HepG2 (cell line): ENCODE measurements at regions not wholly inside any gene's neighbourhood (a gene's known extent, or its start where the extent isn't known, plus 50 kb on each side); places are given as distances from the start of the nearest gene placed in this dataset.
A peak's percentile ranks its signal among the peaks of the same experiment; 100 is the strongest.

Experiments used
- CEBPG ChIP-seq: IDR thresholded peaks from 2 replicates; pipeline ENCODE4 v1.6.1; 2016
- DPF2 ChIP-seq: sonication (generic); formaldehyde crosslinking; IDR thresholded peaks from 2 replicates; pipeline ENCODE4 v1.4.0; 2020; ENCODE audit warnings: mild to moderate bottlenecking, low read depth, missing genetic modification reagents, borderline replicate concordance
- EED ChIP-seq: sonication (generic); formaldehyde crosslinking; IDR thresholded peaks from 2 replicates; pipeline ENCODE4 v1.5.0; 2020; ENCODE audit warnings: mild to moderate bottlenecking, missing genetic modification reagents
- HHEX ChIP-seq: IDR thresholded peaks from 2 replicates; pipeline ENCODE4 v1.6.1; 2016; ENCODE audit warnings: control low read depth
- HMGA1 ChIP-seq: sonication (generic); formaldehyde crosslinking; conservative IDR thresholded peaks from 2 replicates; pipeline ENCODE4 v1.4.0; 2020; ENCODE audit warnings: missing genetic modification reagents
- KMT2A ChIP-seq: sonication (generic); formaldehyde crosslinking; IDR thresholded peaks from 2 replicates; pipeline ENCODE4 v1.4.0; 2020; ENCODE audit warnings: missing genetic modification reagents
- MAFG ChIP-seq: sonication (generic); formaldehyde crosslinking; IDR thresholded peaks from 2 replicates; pipeline ENCODE4 v1.5.1; 2020; ENCODE audit warnings: mild to moderate bottlenecking, missing genetic modification reagents
- MED8 ChIP-seq: sonication (generic); formaldehyde crosslinking; IDR thresholded peaks from 2 replicates; pipeline ENCODE4 v1.8.1; 2023; ENCODE audit warnings: mild to moderate bottlenecking, missing genetic modification reagents; ENCODE audit not compliant: insufficient replicate concordance
- REL ChIP-seq: sonication (generic); formaldehyde crosslinking; conservative IDR thresholded peaks from 2 replicates; pipeline ENCODE4 v1.8.0; 2022; ENCODE audit warnings: mild to moderate bottlenecking, missing genetic modification reagents, moderate library complexity
- REPIN1 ChIP-seq: sonication (generic); formaldehyde crosslinking; IDR thresholded peaks from 2 replicates; pipeline ENCODE4 v1.8.0; 2022; ENCODE audit warnings: missing genetic modification reagents, low read depth, mild to moderate bottlenecking, borderline replicate concordance
- SIX4 ChIP-seq: sonication (generic); formaldehyde crosslinking; IDR thresholded peaks from 2 replicates; pipeline ENCODE4 v1.4.0; 2020; ENCODE audit warnings: missing genetic modification reagents
- SKI ChIP-seq: fragments of 450-650 bp; IDR thresholded peaks from one replicate; pipeline ENCODE4 v1.6.1; 2018; ENCODE audit warnings: mild to moderate bottlenecking; ENCODE audit not compliant: partially characterized antibody
- SMAD1 ChIP-seq: sonication (generic); formaldehyde crosslinking; IDR thresholded peaks from 2 replicates; pipeline ENCODE4 v1.4.0; 2020; ENCODE audit warnings: missing genetic modification reagents, low read depth, mild to moderate bottlenecking, borderline replicate concordance
- SOX6 ChIP-seq, 2 experiments: fragments of 450-650 bp in 1 of 2; sonication (generic) in 1 of 2; formaldehyde crosslinking in 1 of 2; IDR thresholded peaks; 2 replicates each; pipeline versions ENCODE4 v1.4.0 to v1.6.1; 2017 to 2020; ENCODE audit warnings: antibody characterized with exemption in 1 of 2, mild to moderate bottlenecking in 1 of 2, missing genetic modification reagents in 1 of 2
- SRSF9 ChIP-seq: fragments of 200-400 bp; formaldehyde crosslinking; IDR thresholded peaks from 2 replicates; pipeline ENCODE4 v1.6.1; 2018; ENCODE audit warnings: borderline replicate concordance, mild to moderate bottlenecking, low read depth, low read length; ENCODE audit not compliant: insufficient read depth, poor library complexity, severe bottlenecking
- TBX3 ChIP-seq: fragments of 450-650 bp; IDR thresholded peaks from 2 replicates; pipeline ENCODE4 v1.6.1; 2017; ENCODE audit warnings: antibody characterized with exemption, mild to moderate bottlenecking, inconsistent platforms, borderline replicate concordance
- ZNF430 ChIP-seq: sonication (generic); formaldehyde crosslinking; IDR thresholded peaks from 2 replicates; pipeline ENCODE4 v1.9.0; 2021; ENCODE audit warnings: mild to moderate bottlenecking, missing genetic modification reagents
- ZNF674 ChIP-seq: sonication (generic); formaldehyde crosslinking; IDR thresholded peaks from 2 replicates; pipeline ENCODE4 v1.5.0; 2020; ENCODE audit warnings: low read depth, mild to moderate bottlenecking, missing genetic modification reagents
- ZNF850 ChIP-seq: sonication (generic); formaldehyde crosslinking; conservative IDR thresholded peaks from 2 replicates; pipeline ENCODE4 v1.9.0; 2021; ENCODE audit warnings: mild to moderate bottlenecking, missing genetic modification reagents
- TF ChIP-seq, protein P1 (sequence below): sonication (generic); formaldehyde crosslinking; IDR thresholded peaks from 2 replicates; pipeline ENCODE4 v1.4.0; 2020; ENCODE audit warnings: mild to moderate bottlenecking, missing genetic modification reagents
- TF ChIP-seq, protein P2 (sequence below): sonication (generic); formaldehyde crosslinking; IDR thresholded peaks from 2 replicates; pipeline ENCODE4 v1.4.0; 2020; ENCODE audit warnings: missing genetic modification reagents, mild to moderate bottlenecking, borderline replicate concordance
- TF ChIP-seq, protein P3 (sequence below): sonication (generic); formaldehyde crosslinking; IDR thresholded peaks from 2 replicates; pipeline ENCODE4 v1.8.1; 2022; ENCODE audit warnings: mild to moderate bottlenecking, missing genetic modification reagents

DNA sequence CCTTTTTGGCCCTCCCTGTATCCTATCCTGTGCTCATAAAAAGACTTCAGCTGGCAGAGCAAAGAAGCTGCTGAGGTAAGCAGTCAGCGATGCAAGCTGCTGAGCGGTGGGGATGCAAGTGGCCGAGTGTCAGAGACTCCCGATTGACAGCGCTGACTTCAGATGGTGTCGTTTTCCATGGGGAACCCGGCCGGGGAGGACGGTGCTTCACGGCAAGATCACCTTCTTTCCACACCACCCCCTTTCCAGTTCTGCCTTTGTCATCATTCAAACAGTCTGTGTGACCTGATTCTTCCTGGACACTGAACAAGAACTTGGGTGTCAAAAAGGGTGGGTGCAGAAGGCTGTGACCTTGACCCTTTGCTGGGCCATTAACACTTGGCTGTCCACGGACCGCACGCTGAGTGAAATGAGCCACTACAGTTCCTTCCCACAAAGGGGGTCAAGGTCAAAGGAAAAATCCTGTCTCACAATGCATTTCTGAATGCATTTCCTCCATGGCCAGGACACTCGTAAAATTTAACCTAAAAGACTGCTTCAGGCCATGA is 52.9 kb upstream of the UNC93A start (continued):
- TF ChIP-seq, protein P1, sequence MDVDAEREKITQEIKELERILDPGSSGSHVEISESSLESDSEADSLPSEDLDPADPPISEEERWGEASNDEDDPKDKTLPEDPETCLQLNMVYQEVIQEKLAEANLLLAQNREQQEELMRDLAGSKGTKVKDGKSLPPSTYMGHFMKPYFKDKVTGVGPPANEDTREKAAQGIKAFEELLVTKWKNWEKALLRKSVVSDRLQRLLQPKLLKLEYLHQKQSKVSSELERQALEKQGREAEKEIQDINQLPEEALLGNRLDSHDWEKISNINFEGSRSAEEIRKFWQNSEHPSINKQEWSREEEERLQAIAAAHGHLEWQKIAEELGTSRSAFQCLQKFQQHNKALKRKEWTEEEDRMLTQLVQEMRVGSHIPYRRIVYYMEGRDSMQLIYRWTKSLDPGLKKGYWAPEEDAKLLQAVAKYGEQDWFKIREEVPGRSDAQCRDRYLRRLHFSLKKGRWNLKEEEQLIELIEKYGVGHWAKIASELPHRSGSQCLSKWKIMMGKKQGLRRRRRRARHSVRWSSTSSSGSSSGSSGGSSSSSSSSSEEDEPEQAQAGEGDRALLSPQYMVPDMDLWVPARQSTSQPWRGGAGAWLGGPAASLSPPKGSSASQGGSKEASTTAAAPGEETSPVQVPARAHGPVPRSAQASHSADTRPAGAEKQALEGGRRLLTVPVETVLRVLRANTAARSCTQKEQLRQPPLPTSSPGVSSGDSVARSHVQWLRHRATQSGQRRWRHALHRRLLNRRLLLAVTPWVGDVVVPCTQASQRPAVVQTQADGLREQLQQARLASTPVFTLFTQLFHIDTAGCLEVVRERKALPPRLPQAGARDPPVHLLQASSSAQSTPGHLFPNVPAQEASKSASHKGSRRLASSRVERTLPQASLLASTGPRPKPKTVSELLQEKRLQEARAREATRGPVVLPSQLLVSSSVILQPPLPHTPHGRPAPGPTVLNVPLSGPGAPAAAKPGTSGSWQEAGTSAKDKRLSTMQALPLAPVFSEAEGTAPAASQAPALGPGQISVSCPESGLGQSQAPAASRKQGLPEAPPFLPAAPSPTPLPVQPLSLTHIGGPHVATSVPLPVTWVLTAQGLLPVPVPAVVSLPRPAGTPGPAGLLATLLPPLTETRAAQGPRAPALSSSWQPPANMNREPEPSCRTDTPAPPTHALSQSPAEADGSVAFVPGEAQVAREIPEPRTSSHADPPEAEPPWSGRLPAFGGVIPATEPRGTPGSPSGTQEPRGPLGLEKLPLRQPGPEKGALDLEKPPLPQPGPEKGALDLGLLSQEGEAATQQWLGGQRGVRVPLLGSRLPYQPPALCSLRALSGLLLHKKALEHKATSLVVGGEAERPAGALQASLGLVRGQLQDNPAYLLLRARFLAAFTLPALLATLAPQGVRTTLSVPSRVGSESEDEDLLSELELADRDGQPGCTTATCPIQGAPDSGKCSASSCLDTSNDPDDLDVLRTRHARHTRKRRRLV (CRISPR knock-in tag): peak; percentile 79
- TF ChIP-seq EED (CRISPR knock-in tag) (no peak), SOX6 (IDR thresholded peaks at IDR 0.05) (no peak), SOX6 (CRISPR knock-in tag; IDR thresholded peaks at IDR 0.05) (peak; percentile 87), ZNF850 (CRISPR knock-in tag) (no peak), SIX4 (peak; percentile 36; the same call in 1 of the 2 replicates), SKI (peak; percentile 94), DPF2 (CRISPR knock-in tag) (no peak), MAFG (CRISPR knock-in tag) (0 out of 2 replicates have a peak, but pooled peaks have one; percentile 11), SMAD1 (peak; percentile 23; the same call in 1 of the 2 replicates), REL (no peak), MED8 (CRISPR knock-in tag) (peak; percentile 38), ZNF674 (CRISPR knock-in tag) (no peak), KMT2A (CRISPR knock-in tag) (no peak; the same call in 1 of the 2 replicates), HMGA1 (CRISPR knock-in tag) (no peak), REPIN1 (CRISPR knock-in tag) (0 out of 2 replicates have a peak, but pooled peaks have one; percentile 81), SRSF9 (no peak), HHEX (CRISPR knock-in tag) (no peak), TBX3 (peak; percentile 58; the same call in 1 of the 2 replicates), CEBPG (CRISPR knock-in tag) (no peak), ZNF430 (CRISPR knock-in tag) (no peak)
- TF ChIP-seq, protein P2, sequence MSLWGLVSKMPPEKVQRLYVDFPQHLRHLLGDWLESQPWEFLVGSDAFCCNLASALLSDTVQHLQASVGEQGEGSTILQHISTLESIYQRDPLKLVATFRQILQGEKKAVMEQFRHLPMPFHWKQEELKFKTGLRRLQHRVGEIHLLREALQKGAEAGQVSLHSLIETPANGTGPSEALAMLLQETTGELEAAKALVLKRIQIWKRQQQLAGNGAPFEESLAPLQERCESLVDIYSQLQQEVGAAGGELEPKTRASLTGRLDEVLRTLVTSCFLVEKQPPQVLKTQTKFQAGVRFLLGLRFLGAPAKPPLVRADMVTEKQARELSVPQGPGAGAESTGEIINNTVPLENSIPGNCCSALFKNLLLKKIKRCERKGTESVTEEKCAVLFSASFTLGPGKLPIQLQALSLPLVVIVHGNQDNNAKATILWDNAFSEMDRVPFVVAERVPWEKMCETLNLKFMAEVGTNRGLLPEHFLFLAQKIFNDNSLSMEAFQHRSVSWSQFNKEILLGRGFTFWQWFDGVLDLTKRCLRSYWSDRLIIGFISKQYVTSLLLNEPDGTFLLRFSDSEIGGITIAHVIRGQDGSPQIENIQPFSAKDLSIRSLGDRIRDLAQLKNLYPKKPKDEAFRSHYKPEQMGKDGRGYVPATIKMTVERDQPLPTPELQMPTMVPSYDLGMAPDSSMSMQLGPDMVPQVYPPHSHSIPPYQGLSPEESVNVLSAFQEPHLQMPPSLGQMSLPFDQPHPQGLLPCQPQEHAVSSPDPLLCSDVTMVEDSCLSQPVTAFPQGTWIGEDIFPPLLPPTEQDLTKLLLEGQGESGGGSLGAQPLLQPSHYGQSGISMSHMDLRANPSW (CRISPR knock-in tag): no peak
- TF ChIP-seq, protein P3, sequence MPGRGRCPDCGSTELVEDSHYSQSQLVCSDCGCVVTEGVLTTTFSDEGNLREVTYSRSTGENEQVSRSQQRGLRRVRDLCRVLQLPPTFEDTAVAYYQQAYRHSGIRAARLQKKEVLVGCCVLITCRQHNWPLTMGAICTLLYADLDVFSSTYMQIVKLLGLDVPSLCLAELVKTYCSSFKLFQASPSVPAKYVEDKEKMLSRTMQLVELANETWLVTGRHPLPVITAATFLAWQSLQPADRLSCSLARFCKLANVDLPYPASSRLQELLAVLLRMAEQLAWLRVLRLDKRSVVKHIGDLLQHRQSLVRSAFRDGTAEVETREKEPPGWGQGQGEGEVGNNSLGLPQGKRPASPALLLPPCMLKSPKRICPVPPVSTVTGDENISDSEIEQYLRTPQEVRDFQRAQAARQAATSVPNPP (CRISPR knock-in tag): 0 out of 2 replicates have a peak, but pooled peaks have one; percentile 42
